ENCODE measurements at regions not wholly inside any gene's neighbourhood (a gene's known extent, or its start where the extent isn't known, plus 50 kb on each side); places are given as distances from the start of the nearest gene placed in this dataset.

DNA sequence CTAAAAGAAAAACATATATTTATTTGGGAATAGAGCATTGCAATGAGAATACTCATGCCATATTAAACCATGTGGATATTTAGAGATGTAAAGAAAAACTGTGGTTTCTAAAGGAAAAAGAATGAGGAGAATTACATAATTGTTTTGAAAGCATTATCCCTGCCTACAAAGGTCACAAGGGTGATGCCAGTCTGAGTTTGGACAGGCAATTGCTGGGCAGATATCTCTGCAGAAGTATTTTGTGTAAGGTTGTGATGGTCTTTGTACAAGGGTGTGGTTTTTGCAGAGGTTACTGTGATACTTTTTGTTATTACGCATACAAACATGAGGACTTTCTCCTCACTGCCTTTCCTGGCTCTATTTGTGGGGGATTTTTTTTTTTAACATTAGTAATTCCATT, 2022.9 kb upstream of the CDH6 start:
- TF ChIP-seq ZNF565 (CRISPR knock-in tag; conservative IDR thresholded peaks at IDR 0.05; ENCODE audit: low read depth) (no peak), CREB5 (CRISPR knock-in tag; IDR thresholded peaks at IDR 0.05; ENCODE audit: low read depth) (no peak), ARNTL (CRISPR knock-in tag; IDR thresholded peaks at IDR 0.05; ENCODE audit: borderline replicate concordance, low read depth) (no peak), ZNF8 (CRISPR knock-in tag; IDR thresholded peaks at IDR 0.05) (no peak)
- TF ChIP-seq, protein P1, sequence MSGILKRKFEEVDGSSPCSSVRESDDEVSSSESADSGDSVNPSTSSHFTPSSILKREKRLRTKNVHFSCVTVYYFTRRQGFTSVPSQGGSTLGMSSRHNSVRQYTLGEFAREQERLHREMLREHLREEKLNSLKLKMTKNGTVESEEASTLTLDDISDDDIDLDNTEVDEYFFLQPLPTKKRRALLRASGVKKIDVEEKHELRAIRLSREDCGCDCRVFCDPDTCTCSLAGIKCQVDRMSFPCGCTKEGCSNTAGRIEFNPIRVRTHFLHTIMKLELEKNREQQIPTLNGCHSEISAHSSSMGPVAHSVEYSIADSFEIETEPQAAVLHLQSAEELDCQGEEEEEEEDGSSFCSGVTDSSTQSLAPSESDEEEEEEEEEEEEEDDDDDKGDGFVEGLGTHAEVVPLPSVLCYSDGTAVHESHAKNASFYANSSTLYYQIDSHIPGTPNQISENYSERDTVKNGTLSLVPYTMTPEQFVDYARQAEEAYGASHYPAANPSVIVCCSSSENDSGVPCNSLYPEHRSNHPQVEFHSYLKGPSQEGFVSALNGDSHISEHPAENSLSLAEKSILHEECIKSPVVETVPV (CRISPR knock-in tag; IDR thresholded peaks at IDR 0.05): no peak
- no peak for ATAC-seq

DNA sequence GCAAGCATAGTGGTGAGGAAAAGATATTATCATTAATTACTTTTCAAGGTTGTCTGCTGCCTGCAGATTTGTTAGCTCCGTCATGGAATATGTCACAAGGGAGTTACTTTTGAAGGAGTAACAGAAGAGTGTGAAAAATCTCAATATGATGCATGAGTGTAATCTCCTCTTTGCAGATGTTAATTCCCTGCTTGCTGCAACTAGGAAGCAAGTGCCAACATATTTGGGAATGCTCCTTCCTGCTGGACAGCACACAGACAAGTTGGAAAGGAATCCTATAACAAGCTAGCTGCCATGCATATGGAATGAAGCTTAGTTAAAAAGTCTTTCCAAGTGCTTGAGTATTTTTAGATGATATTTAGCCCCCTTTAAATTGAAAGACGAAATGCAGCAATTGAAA, 2023.6 kb upstream of the CDH6 start:
- ATAC-seq: no peak
- TF ChIP-seq OSR1 (CRISPR knock-in tag; IDR thresholded peaks at IDR 0.05): no peak
- TF ChIP-seq TCF4 (CRISPR knock-in tag; IDR thresholded peaks at IDR 0.05; ENCODE audit: borderline replicate concordance): no peak
- no peak for TF ChIP-seq ZFP30 (CRISPR knock-in tag; IDR thresholded peaks at IDR 0.05)
- no peak for TF ChIP-seq ZC3H10 (CRISPR knock-in tag; IDR thresholded peaks at IDR 0.05)
- TF ChIP-seq ARNTL (CRISPR knock-in tag; IDR thresholded peaks at IDR 0.05; ENCODE audit: borderline replicate concordance, low read depth): no peak
- TF ChIP-seq ZNF8 (CRISPR knock-in tag; IDR thresholded peaks at IDR 0.05): no peak
- TF ChIP-seq ZFP3 (CRISPR knock-in tag; IDR thresholded peaks at IDR 0.05): no peak
- no peak for TF ChIP-seq ISL1 (CRISPR knock-in tag; IDR thresholded peaks at IDR 0.05)
- TF ChIP-seq CSDC2 (CRISPR knock-in tag; IDR thresholded peaks at IDR 0.05): no peak
- no peak for TF ChIP-seq TOX (CRISPR knock-in tag; IDR thresholded peaks at IDR 0.05; ENCODE audit: borderline replicate concordance)
- no peak for TF ChIP-seq SNAI2 (CRISPR knock-in tag; IDR thresholded peaks at IDR 0.05)
- no peak for TF ChIP-seq CREB5 (CRISPR knock-in tag; IDR thresholded peaks at IDR 0.05; ENCODE audit: low read depth)
- TF ChIP-seq, protein P2, sequence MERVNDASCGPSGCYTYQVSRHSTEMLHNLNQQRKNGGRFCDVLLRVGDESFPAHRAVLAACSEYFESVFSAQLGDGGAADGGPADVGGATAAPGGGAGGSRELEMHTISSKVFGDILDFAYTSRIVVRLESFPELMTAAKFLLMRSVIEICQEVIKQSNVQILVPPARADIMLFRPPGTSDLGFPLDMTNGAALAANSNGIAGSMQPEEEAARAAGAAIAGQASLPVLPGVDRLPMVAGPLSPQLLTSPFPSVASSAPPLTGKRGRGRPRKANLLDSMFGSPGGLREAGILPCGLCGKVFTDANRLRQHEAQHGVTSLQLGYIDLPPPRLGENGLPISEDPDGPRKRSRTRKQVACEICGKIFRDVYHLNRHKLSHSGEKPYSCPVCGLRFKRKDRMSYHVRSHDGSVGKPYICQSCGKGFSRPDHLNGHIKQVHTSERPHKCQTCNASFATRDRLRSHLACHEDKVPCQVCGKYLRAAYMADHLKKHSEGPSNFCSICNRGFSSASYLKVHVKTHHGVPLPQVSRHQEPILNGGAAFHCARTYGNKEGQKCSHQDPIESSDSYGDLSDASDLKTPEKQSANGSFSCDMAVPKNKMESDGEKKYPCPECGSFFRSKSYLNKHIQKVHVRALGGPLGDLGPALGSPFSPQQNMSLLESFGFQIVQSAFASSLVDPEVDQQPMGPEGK (CRISPR knock-in tag; IDR thresholded peaks at IDR 0.05; ENCODE audit: borderline replicate concordance): no peak
- TF ChIP-seq BACH2 (CRISPR knock-in tag; IDR thresholded peaks at IDR 0.05; ENCODE audit: borderline replicate concordance): no peak
- TF ChIP-seq PPARA (CRISPR knock-in tag; IDR thresholded peaks at IDR 0.05; ENCODE audit: borderline replicate concordance): no peak
- no peak for TF ChIP-seq GLIS3 (CRISPR knock-in tag; IDR thresholded peaks at IDR 0.05)
- no peak for TF ChIP-seq ZNF70 (CRISPR knock-in tag; IDR thresholded peaks at IDR 0.05)
- no peak for TF ChIP-seq TSHZ2 (CRISPR knock-in tag; IDR thresholded peaks at IDR 0.05)
- no peak for TF ChIP-seq ESRRG (CRISPR knock-in tag; IDR thresholded peaks at IDR 0.05)
- no peak for TF ChIP-seq RARB (CRISPR knock-in tag; IDR thresholded peaks at IDR 0.05)

GRCh38 chr5:29162297-29162696, 2031.2 kb upstream of the CDH6 start:
- TF ChIP-seq OSR1 (CRISPR knock-in tag; IDR thresholded peaks at IDR 0.05) (no peak), ISL1 (CRISPR knock-in tag; IDR thresholded peaks at IDR 0.05) (no peak), ZNF8 (CRISPR knock-in tag; IDR thresholded peaks at IDR 0.05) (no peak), GLIS3 (CRISPR knock-in tag; IDR thresholded peaks at IDR 0.05) (no peak), CREB5 (CRISPR knock-in tag; IDR thresholded peaks at IDR 0.05; ENCODE audit: low read depth) (no peak), PPARA (CRISPR knock-in tag; IDR thresholded peaks at IDR 0.05; ENCODE audit: borderline replicate concordance) (no peak), POU6F1 (CRISPR knock-in tag; IDR thresholded peaks at IDR 0.05; ENCODE audit: borderline replicate concordance, low read depth) (no peak), SNAI2 (CRISPR knock-in tag; IDR thresholded peaks at IDR 0.05) (no peak), ZC3H10 (CRISPR knock-in tag; IDR thresholded peaks at IDR 0.05) (no peak)
- TF ChIP-seq, protein P2 (CRISPR knock-in tag; IDR thresholded peaks at IDR 0.05; ENCODE audit: borderline replicate concordance): no peak

More at GRCh38 chr5:29162297-29162696, 2031.2 kb upstream of the CDH6 start:
- no peak for ATAC-seq

All from SK-N-SH treated with all-trans-retinoic acid at 6 μM for 48 hours (cell line).